ENCODE measurements at regions not wholly inside any gene's neighbourhood (a gene's known extent, or its start where the extent isn't known, plus 50 kb on each side); places are given as distances from the start of the nearest gene placed in this dataset.
A peak's percentile ranks its signal among the peaks of the same experiment; 100 is the strongest.

DNA sequence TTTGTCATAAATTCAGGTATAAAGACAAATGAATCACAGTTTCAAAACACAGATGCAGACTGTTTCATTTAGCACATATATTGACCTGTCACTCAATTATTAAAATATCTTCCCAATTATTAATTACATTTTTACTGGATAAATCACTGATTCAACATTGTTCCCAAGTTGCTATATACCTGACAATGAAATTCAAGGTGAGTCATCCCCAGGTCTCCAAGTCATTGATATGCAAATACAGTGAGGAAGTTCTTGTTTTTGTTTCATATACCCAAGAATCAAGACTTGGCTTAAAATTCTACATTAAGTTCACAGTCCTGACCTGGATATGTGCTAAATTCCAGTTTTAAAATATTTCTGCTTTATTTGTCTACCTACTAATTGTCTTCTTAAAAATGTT, 599.3 kb upstream of the PSMD7 start:
- TF ChIP-seq, protein P1, sequence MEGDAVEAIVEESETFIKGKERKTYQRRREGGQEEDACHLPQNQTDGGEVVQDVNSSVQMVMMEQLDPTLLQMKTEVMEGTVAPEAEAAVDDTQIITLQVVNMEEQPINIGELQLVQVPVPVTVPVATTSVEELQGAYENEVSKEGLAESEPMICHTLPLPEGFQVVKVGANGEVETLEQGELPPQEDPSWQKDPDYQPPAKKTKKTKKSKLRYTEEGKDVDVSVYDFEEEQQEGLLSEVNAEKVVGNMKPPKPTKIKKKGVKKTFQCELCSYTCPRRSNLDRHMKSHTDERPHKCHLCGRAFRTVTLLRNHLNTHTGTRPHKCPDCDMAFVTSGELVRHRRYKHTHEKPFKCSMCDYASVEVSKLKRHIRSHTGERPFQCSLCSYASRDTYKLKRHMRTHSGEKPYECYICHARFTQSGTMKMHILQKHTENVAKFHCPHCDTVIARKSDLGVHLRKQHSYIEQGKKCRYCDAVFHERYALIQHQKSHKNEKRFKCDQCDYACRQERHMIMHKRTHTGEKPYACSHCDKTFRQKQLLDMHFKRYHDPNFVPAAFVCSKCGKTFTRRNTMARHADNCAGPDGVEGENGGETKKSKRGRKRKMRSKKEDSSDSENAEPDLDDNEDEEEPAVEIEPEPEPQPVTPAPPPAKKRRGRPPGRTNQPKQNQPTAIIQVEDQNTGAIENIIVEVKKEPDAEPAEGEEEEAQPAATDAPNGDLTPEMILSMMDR (IDR thresholded peaks at IDR 0.05; ENCODE audit: poor library complexity, severe bottlenecking) = no peak
- Histone ChIP-seq H3K4me1 (ENCODE audit: insufficient read depth, poor library complexity, severe bottlenecking) (peaks cover 10% of the 10 kb centered on the region), H3K9me3 (ENCODE audit: severe bottlenecking) (no peaks in the 10 kb centered on the region), H3K36me3 (ENCODE audit: low read depth) (no peaks in the 10 kb centered on the region), H3K27ac (ENCODE audit: poor library complexity, severe bottlenecking) (no peak overlapping the region), H3K27me3 (ENCODE audit: insufficient read depth, poor library complexity, severe bottlenecking) (peaks cover 4% of the 10 kb centered on the region), H3K4me3 (ENCODE audit: severe bottlenecking) (no peak overlapping the region)
- ATAC-seq (ENCODE audit: low read depth) (peak; percentile 91), DNase-seq (ENCODE audit: low spot score) (no peak)

DNA sequence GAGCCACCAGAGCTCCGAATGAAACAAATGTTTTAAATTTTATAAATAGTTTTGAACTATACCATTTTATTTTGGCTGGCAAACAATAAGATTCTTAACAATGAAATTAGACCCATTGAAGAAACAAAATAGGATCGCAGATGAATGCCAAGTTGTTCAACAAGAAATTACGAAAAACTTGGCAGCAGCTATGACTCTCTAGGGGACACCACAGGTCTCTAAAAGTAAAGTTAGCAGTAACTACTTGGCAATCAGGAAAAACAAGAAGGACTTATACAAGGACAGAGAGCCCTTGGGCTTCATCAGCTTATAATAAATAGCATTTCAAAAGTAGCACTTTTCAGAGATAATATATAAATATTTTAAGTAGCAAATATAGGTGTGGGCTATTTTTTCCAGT, 603.8 kb upstream of the PSMD7 start:
- peaks cover 10% of the 10 kb centered on the region for H3K4me1 ChIP-seq (ENCODE audit: insufficient read depth, poor library complexity, severe bottlenecking)
- no peak overlapping the region for H3K27ac ChIP-seq (ENCODE audit: poor library complexity, severe bottlenecking)
- H3K4me3 ChIP-seq (ENCODE audit: severe bottlenecking) = no peak overlapping the region
- ATAC-seq (ENCODE audit: low read depth) (no peak), DNase-seq (ENCODE audit: low spot score) (no peak)
- no peaks in the 10 kb centered on the region for H3K27me3 ChIP-seq (ENCODE audit: insufficient read depth, poor library complexity, severe bottlenecking)
- TF ChIP-seq, protein P1 (IDR thresholded peaks at IDR 0.05; ENCODE audit: poor library complexity, severe bottlenecking) = no peak
- H3K9me3 ChIP-seq (ENCODE audit: severe bottlenecking) = no peaks in the 10 kb centered on the region
- no peaks in the 10 kb centered on the region for H3K36me3 ChIP-seq (ENCODE audit: low read depth)

DNA sequence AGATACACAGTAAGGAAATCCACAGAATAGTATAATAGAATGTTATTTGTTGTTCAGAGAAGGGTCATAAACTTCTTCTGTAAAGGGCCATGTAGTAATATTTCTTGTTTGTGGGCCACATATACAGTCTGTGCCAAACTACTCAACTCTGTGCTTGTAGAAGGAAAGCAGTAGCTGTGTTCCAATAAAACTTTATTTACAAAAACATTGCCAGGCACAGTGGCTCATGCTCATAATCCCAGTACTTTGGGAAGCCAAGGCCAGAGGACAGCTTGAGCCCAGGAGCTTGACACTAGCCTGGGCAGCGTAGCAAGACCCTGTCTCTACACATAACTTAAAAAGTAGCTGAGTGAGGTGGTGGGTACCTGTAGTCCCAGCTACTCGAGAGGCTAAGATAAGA, 612.8 kb upstream of the PSMD7 start:
- TF ChIP-seq, protein P1 (IDR thresholded peaks at IDR 0.05; ENCODE audit: poor library complexity, severe bottlenecking) = no peak
- no peaks in the 10 kb centered on the region for H3K36me3 ChIP-seq (ENCODE audit: low read depth)

DNA sequence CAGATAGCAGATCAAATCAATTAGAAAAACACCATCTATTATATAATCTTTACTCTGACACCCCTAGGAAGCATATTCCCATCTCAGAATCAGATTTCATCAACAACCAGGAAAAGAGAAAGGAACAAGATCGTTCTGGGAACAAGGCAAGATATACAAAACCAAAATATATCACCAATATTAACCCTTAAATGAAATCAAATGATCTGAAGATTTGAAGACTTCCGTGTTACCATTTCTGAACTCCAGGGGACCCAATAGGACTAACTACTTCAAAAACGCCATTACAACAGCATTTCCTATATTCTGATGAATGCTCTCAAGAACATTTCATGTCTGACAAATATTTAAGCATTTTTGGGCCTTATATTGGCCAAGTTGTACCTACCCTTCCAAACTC, 624.2 kb upstream of the ZFHX3 start:
- Histone ChIP-seq H3K9me3 (ENCODE audit: severe bottlenecking) (no peaks in the 10 kb centered on the region), H3K4me3 (ENCODE audit: severe bottlenecking) (no peak overlapping the region), H3K36me3 (ENCODE audit: low read depth) (no peaks in the 10 kb centered on the region), H3K4me1 (ENCODE audit: insufficient read depth, poor library complexity, severe bottlenecking) (no peaks in the 10 kb centered on the region), H3K27ac (ENCODE audit: poor library complexity, severe bottlenecking) (no peak overlapping the region), H3K27me3 (ENCODE audit: insufficient read depth, poor library complexity, severe bottlenecking) (peaks cover 28% of the 10 kb centered on the region)
- TF ChIP-seq, protein P1 (IDR thresholded peaks at IDR 0.05; ENCODE audit: poor library complexity, severe bottlenecking) = peak; percentile 13
- ATAC-seq (ENCODE audit: low read depth) (no peak), DNase-seq (ENCODE audit: low spot score) (no peak)

More for the DNA sequence above, 612.8 kb upstream of the PSMD7 start:
- no peak for DNase-seq (ENCODE audit: low spot score)
- no peaks in the 10 kb centered on the region for H3K4me1 ChIP-seq (ENCODE audit: insufficient read depth, poor library complexity, severe bottlenecking)
- ATAC-seq (ENCODE audit: low read depth) = no peak
- H3K27me3 ChIP-seq (ENCODE audit: insufficient read depth, poor library complexity, severe bottlenecking) = peaks cover 22% of the 10 kb centered on the region
- no peaks in the 10 kb centered on the region for H3K9me3 ChIP-seq (ENCODE audit: severe bottlenecking)
- H3K27ac ChIP-seq (ENCODE audit: poor library complexity, severe bottlenecking) = no peak overlapping the region
- H3K4me3 ChIP-seq (ENCODE audit: severe bottlenecking) = no peak overlapping the region

DNA sequence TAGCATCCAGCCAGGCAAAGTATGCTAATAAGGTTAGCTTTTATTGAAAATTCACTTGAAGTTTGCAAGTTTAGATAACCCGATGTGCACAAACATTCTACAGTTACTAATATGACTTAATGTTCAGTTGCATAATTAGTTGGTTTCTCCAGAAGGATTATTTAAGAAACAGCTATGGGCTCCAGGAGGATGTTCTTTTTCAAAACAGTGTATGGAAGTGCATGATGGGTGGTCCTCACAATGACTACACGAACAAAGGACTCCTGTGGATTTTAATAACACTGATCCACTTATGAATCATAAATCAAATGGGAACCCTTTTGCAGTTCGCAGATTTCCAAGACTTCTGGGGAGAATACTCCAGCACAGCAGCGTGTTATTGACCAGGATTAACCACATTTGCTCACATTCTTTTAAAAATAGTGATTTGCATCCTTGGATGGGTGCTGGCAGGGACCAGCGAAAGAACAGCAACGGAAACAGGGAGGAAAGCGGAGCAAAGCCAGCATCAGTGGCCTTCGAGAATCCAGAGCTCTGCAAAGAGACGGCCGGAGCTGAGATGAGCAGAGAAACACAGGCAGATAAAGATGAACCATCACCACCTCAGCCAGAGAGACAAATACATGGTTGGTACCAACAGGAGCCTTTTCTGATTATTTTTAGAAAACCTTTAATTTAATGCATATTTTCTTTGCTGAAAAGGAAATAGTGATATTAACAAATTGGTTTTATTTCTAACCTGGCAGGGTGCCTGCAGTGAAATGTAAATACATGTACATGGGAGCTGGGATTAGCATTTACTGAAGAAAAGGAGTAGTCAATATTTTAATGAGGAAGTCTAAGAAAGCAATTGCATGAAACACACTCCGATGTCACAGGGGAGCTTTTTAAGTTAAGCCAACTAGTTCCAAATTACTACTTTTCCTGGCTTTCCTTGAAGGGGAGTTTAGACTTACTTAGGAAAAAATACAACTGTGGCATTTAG, 623.2 kb upstream of the ZFHX3 start:
- ATAC-seq (ENCODE audit: low read depth) (no peak), DNase-seq (ENCODE audit: low spot score) (no peak)
- H3K9me3 ChIP-seq (ENCODE audit: severe bottlenecking) = no peaks in the 10 kb centered on the region

More for the DNA sequence above, 623.2 kb upstream of the ZFHX3 start:
- H3K36me3 ChIP-seq (ENCODE audit: low read depth) = no peaks in the 10 kb centered on the region
- H3K4me1 ChIP-seq (ENCODE audit: insufficient read depth, poor library complexity, severe bottlenecking) = no peaks in the 10 kb centered on the region
- H3K4me3 ChIP-seq (ENCODE audit: severe bottlenecking) = no peak overlapping the region
- TF ChIP-seq, protein P1 (IDR thresholded peaks at IDR 0.05; ENCODE audit: poor library complexity, severe bottlenecking) = no peak
- H3K27ac ChIP-seq (ENCODE audit: poor library complexity, severe bottlenecking) = no peak overlapping the region
- peaks cover 28% of the 10 kb centered on the region for H3K27me3 ChIP-seq (ENCODE audit: insufficient read depth, poor library complexity, severe bottlenecking)
